GM18870 (cell line): ENCODE measurements at regions not wholly inside any gene's neighbourhood (a gene's known extent, or its start where the extent isn't known, plus 50 kb on each side); places are given as distances from the start of the nearest gene placed in this dataset.
"Not testable (repeated sequence)": the region's sequence is repeated elsewhere in the genome, so short reads cannot be mapped to it uniquely, and the experiment has no call there.

Experiments
- ATAC-seq: cut with Tn5 transposase; IDR thresholded peaks from one replicate; pipeline ENCODE4 v1.9.1; 2021; ENCODE audit warnings: moderate library complexity; ENCODE audit not compliant: unreplicated experiment

DNA sequence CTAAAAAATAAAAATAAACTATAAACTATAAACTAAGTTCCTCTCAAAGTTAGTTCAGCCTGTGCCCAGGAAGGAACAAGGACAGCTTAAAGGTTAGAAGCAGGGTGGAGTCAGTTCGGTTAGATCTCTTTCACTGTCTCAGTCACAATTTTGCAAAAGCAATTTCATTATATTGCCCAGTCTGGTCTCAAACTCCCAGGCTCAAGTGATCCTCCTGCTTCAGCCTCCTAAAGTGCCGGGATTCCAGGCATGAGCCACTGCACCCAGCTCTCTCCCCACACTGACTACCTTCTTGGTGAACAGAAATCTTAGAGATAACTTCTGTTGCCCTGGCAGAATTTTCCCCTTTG is 146.3 kb upstream of the TRIM24 start:
- ATAC-seq = no peak

DNA sequence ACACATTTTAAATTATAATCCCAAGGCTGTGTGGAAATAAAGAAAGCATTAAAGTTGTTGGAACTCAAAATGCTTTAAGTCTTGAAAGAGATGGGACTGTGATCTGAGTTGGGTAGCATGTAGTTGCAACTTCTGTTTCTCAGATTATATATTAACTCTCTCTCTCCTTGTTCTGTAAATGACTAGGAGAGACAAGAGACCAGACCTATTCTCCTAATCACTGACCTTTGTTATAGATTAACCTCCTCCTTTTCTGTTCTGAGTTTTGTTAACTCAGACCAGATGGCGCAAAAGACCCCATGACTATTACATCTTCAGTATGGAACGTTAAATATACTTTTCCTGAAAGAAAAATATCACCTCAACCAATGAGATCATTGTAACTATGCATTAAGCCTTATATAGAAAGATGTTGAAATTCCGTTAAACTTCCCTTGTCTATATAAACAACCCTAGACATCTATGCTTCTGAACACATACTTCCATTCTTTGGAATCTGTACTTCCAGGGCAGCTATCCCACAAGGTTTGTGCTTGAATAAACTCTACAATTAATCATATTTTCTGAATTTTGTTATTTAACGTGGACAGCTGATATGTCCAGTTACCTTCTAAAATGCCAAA is 143.5 kb upstream of the TRIM24 start:
- ATAC-seq = peak; percentile 100

GRCh38 chr7:138317044-138317596 is 142.9 kb upstream of the TRIM24 start:
- ATAC-seq = no peak

DNA sequence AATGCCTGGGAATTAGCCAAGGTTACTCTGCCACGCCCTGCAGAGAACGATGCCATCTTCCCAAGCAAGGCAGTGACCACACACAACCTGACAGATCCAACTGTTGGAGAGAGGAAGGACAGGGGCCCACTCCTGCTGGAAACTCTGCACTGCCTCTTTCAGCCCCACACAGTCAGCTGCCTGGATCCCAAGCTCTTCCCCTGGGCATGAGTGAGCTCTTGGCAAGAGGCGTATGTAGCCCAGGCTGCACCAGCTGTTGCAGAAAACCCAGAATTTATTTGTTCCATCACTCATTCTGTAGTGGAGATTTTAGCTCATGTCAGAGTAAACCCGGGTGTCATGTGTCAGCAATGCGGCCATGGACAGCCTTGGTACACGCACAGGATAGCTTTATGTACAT is 135.1 kb upstream of the TRIM24 start:
- no peak for ATAC-seq

- ATAC-seq = no peak
Observed at GRCh38 chr7:138325434-138325833, 134.6 kb upstream of the TRIM24 start.

- no peak for ATAC-seq
Observed at GRCh38 chr7:138328215-138328614, 131.8 kb upstream of the TRIM24 start.

GRCh38 chr7:138332850-138333249 is 127.2 kb upstream of the TRIM24 start:
- not testable (repeated sequence) for ATAC-seq

DNA sequence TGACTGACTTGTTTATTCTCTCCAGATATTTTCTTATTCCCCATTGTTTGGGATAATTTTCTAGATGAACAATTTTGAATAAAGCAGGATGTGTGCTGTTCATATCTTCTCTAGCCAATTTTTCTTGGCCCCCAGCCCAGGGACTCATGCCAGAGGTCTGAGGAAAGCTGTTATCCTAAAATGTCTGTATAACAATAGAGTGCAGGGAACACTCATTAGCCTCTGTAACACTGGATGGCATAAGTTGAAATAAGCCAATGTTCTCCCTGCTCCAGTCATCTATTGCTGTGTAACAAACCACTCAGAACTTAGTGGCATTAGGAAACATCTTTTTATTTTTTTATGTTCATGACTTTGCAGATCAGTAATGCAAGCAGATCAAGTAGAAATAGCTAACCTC is 121.7 kb upstream of the TRIM24 start:
- ATAC-seq = no peak

- not testable (repeated sequence) for ATAC-seq
Observed at GRCh38 chr7:138339229-138339628, 120.8 kb upstream of the TRIM24 start.

- ATAC-seq = no peak
Observed at GRCh38 chr7:138342990-138343389, 117.1 kb upstream of the TRIM24 start.

DNA sequence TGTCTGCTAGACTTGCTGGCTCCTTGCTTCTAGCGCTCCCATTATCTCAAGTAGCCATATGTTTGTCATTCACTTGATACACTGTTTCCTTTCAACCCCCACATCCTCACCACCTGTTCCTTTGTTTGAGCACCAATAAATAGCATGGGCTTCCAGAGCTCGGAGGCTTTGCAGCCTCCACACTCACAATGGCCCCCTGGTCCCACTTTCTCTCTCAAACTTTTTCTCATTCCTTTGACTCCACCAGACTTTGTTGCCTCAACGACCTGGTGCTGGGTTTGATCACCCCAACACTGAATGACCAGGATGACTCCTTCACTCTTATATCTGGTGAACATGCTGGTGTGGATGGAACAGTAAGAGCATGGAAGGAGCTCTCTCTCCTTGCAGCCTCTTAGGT is 114.5 kb upstream of the TRIM24 start:
- ATAC-seq = no peak

DNA sequence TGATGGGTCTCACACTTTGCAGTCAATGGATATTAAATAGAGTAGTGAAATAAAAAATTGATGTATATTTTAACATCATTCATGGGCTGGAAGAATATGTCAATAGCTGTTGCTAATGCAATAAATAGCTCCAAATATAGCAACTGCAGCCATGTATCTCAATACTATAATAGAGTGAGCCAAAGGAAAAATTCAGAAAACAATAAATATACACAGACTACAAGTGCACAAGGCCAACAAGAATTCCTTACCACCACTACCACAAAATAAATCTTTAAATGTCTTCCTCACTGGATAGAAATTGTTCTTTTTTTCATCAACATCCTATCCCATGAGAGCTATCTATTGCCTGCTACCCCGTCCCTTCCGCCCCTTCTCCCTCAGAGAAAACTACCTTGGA is 113.1 kb upstream of the TRIM24 start:
- no peak for ATAC-seq

DNA sequence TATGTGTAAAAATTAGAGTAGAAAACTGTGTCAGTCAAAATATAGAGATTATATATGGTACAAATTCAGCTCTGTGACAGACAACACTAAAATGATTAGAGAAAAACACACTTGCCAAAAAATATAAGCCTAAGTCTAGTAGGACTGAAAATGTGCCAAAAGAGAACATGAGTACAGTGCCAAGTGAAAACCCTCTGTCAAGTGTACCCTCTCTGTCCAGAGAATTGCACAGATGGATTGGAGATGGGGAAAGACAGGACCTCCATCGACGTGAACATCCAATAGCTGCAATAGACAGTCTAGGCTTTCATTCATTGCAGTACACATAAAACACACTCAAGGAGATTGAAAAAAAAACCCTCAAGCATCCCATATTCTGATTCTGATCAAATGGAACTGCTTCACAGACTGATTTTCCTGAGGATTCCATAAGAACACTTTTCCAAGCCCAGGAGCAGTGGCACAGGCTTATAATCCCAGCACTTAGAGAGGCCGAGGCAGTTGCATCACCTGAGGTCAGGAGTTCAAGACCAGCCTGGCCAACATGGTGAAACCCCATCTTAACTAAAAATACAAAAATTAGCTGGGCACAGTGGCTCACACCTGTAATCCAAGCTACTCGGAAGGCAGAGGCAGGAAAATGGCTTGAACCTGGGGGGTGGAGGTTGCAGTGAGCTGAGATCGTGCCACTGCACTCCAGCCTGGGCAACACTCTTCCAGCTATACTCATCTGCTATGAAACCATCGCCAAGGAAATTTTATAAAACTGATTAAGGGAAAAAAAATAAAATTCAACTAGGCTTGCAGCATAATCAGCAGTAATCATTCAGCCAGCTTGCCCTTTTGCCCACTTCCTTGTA is 110.0 kb upstream of the TRIM24 start:
- no peak for ATAC-seq

DNA sequence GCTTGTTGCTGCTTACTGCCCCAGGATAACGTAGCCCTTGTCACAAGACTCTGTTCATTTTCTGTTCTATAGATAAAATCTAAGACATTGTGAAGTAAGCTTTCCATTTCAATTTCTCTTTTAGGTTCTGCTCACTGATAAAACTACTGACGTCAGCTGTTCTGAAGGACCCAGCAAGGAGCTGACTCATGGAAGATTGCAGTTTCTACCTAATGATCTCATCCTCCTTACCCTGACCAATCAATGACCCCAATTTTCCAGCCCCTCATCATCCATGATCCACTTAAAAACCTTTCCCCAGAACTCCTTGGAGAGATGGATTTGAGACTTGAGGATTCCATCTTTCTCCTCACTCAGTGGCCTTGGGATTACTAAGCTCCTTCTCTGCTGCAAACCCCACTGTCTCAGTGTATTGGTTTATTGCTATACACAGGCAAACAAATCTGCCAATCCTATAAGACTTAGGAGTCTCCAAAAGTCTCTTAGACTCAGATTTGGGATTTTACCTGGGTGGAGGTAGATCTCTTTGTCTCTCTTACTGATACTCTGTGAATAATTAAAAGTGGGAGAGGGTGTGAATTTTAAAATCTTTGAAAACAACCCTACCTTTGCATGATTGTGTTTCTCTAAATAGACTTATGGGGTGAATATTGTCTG is 109.2 kb upstream of the TRIM24 start:
- ATAC-seq = no peak

DNA sequence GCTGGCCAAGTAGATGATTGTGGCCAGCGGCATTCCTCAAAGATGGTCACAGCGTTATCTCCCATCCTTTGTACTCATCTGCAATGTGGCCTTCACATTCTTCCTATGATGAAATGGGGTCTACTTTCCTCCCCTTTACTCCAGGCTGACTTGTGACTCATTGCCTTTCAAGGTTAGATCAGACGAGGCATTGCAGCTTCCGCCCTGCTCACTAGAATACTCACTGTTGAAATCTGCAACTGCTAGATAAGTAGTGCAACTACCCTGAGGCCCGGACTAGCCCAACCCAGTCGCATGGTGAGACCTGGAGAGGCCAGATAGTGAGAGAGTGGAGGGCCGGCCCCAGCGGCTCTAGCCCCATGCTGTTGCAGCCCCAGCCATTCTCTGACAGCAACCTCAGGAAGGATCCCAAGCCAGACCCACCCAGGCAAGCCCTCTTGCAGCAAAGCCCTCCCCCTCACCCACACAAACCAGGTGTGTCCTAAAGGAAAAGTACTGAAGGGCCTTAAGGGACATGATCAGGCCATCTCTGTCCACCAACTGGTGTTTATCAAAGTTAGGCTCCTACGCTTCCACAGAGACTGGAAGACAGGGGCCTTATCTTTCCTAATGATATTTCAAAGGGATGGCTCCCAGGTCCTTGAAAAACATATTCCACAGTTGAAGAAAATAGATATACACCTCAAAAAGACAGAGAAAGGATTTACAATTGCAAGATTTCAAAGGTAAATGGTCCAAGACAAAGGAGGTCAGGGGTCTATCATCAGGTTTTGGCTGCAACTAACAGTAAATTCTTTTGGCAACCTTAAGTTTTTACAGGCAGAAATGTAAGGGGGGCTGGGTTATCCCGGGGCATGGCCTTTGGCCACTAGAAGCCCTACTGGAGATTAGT is 107.2 kb upstream of the TRIM24 start:
- ATAC-seq = no peak

- ATAC-seq = no peak
Observed at GRCh38 chr7:138354066-138354465, 106.0 kb upstream of the TRIM24 start.

DNA sequence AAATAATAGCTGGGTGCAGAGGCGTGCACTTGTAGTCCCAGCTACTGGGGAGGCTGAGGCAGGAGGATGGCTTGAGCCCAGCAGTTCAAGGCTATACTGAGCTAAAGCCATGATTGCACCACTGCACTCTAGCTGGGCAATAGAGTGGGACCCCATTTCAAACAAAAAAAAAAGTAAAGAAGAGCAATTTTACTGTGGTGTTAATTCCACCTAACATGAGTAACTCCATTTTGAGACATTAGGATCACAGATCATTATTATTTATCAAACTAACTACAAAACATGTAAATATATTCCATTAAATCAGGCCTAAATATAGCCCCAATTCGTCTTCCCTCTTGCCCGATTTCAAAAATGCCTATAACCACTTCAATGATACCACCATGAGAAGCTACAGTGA is 104.8 kb upstream of the TRIM24 start:
- ATAC-seq = no peak

DNA sequence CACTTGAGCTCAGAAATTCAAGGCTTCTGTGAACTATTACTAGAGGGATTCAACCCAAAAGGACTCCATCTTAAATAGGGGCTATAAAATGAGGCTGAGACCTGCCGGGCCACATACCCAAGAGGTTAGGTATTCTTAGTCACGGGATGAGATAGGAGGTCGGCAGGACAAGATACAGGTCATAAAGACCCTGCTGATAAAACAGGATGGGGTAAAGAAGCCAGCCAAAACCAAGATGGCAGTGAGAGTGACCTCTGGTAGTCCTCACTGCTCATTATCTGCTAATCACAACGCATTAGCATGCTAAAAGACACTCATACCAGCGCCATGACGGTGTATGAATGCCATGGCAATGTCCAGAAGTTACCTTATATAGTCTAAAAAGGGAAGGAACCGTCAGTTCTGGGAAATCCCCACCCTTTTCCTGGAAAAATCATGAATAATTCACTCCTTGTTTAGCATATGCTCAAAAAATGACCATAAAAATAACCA is 101.2 kb upstream of the TRIM24 start:
- ATAC-seq = no peak

DNA sequence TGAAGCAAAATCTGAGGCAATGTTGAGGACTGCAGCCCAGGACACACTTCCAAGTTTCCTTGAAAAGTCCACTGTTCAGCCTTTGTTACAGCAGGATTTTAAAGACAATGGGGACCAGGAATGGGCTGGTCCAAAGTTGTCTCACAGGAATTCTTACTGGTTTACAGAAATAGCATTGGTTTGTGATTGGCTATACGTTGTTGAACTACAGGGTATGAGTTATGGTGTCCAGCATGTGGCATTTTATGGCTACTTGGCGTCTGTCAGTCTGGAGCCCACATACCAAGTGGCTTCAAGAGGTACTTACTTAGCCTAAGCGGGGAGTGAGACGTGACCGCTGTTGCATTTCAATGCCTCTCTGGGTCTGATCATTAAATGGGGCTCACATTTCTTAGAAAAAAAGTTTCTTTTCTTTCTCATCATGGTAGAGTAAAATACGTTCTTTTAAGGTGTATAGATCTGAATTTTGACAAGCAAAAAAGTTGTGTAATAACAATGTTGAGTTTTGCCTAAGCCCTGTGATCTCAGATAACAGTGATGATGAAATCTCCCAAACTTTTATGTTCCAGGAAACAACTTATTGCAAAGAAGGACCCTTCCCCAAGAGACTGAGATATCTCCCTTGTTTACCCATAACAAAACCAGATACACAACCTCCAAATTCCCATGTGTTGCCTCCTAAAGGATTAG is 100.0 kb upstream of the TRIM24 start:
- ATAC-seq = no peak

GRCh38 chr7:138363721-138364120 is 96.3 kb upstream of the TRIM24 start:
- ATAC-seq = no peak
